BE2C (cell line): ENCODE measurements at regions not wholly inside any gene's neighbourhood (a gene's known extent, or its start where the extent isn't known, plus 50 kb on each side); places are given as distances from the start of the nearest gene placed in this dataset.

Experiments
- DNase-seq: peaks from one replicate; pipeline ENCODE4 v3.0.0-alpha.2; 2020
- H3K27me3 ChIP-seq: fragments of 250-450 bp; sonication (Bioruptor Pico); 2 replicates; pipeline ENCODE4 v1.5.1; 2020; ENCODE audit warnings: mild to moderate bottlenecking
- H3K36me3 ChIP-seq: fragments of 250-450 bp; sonication (Bioruptor Pico); 2 replicates; pipeline ENCODE4 v1.5.1; 2020; ENCODE audit warnings: mild to moderate bottlenecking
- H3K4me1 ChIP-seq: fragments of 250-450 bp; sonication (Bioruptor Pico); 2 replicates; pipeline ENCODE4 v1.5.1; 2020
- H3K4me3 ChIP-seq: 2 replicates; pipeline ENCODE4 v1.5.1; 2011; ENCODE audit warnings: low read depth, low read length
- H3K9me3 ChIP-seq: fragments of 250-450 bp; sonication (Bioruptor Pico); 2 replicates; pipeline ENCODE4 v1.5.1; 2020
- TF ChIP-seq, protein P1 (sequence below): IDR thresholded peaks from 2 replicates; pipeline ENCODE4 v1.5.1; 2012; ENCODE audit warnings: mild to moderate bottlenecking, low read depth, low read length

GRCh38 chr9:129237803-129238202, 59.7 kb upstream of the IER5L start:
- no peaks in the 10 kb centered on the region for H3K27me3 ChIP-seq
- TF ChIP-seq, protein P1, sequence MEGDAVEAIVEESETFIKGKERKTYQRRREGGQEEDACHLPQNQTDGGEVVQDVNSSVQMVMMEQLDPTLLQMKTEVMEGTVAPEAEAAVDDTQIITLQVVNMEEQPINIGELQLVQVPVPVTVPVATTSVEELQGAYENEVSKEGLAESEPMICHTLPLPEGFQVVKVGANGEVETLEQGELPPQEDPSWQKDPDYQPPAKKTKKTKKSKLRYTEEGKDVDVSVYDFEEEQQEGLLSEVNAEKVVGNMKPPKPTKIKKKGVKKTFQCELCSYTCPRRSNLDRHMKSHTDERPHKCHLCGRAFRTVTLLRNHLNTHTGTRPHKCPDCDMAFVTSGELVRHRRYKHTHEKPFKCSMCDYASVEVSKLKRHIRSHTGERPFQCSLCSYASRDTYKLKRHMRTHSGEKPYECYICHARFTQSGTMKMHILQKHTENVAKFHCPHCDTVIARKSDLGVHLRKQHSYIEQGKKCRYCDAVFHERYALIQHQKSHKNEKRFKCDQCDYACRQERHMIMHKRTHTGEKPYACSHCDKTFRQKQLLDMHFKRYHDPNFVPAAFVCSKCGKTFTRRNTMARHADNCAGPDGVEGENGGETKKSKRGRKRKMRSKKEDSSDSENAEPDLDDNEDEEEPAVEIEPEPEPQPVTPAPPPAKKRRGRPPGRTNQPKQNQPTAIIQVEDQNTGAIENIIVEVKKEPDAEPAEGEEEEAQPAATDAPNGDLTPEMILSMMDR, result no peak
- no peaks in the 10 kb centered on the region for H3K36me3 ChIP-seq
- H3K9me3 ChIP-seq, result no peaks in the 10 kb centered on the region
- no peak overlapping the region for H3K4me3 ChIP-seq
- no peak for DNase-seq
- H3K4me1 ChIP-seq, result no peaks in the 10 kb centered on the region; the same call in 1 of the 2 replicates

DNA sequence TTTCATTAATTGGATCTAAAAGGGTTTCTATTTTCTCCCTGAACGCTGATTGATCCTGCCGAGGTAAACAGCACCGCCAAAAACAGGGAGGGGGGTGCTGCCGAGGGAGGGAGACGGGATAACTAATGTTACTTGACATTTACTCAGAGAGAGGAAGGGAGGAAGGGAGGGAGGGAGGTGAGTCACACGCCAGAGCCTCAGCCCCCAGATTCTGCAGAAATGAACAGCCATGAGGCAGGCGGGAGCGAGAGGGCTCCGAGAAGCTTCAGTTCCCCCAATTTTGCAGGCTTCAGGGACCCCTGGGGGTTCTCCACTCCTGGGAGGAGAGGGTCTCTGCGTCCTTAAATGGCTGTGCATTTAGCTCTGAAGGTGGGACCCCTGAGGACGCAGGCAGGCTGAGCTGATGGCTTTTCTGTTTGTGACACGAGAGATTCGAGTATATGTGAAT, 59.1 kb upstream of the IER5L start:
- Histone ChIP-seq H3K4me3 (peak overlapping the region; percentile 10; the same call in 1 of the 2 replicates), H3K36me3 (no peaks in the 10 kb centered on the region)

DNA sequence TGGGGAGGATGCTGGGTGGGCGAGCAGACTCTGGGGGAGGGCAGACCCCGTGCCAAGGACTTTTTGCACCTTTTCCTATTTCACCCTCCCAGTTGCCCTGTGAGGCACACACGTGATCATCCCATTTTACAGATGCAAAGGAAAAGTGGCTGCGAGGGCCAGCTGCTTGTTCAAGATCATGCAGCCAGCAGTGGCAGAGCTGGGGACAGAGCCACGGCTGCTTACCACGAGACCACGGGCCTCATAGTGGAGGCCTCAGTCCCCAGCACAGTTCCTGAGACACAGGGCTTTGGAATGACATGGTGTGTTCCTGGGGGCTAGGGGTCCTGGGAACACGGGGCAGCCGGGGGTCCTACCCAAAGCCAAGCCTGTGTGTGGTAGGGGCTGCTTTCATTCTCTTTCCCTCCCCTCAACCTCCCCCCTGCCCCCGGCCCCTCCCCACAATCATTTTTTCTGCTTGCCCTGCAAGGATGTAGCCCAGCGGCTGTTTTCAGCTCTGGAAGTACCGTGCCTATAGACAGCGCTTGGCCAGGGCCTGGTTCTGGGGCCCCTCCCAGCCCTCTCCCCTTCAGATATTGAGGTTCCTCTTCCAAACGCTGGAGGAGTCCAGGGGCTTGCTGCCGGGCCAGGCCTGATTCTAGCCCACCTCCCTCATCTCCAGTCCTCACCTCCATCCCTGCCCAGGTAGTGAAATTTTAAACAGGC, 58.5 kb upstream of the IER5L start:
- Histone ChIP-seq H3K27me3 (no peaks in the 10 kb centered on the region), H3K4me1 (no peaks in the 10 kb centered on the region; the same call in 1 of the 2 replicates), H3K36me3 (no peaks in the 10 kb centered on the region), H3K9me3 (no peaks in the 10 kb centered on the region), H3K4me3 (no peak overlapping the region; the same call in 1 of the 2 replicates)
- DNase-seq, result peak; percentile 4
- TF ChIP-seq, protein P1, result no peak

More for the DNA sequence above, 59.1 kb upstream of the IER5L start:
- Histone ChIP-seq H3K9me3 (no peaks in the 10 kb centered on the region), H3K27me3 (no peaks in the 10 kb centered on the region), H3K4me1 (no peaks in the 10 kb centered on the region; the same call in 1 of the 2 replicates)
- DNase-seq, result no peak
- TF ChIP-seq, protein P1, result no peak

DNA sequence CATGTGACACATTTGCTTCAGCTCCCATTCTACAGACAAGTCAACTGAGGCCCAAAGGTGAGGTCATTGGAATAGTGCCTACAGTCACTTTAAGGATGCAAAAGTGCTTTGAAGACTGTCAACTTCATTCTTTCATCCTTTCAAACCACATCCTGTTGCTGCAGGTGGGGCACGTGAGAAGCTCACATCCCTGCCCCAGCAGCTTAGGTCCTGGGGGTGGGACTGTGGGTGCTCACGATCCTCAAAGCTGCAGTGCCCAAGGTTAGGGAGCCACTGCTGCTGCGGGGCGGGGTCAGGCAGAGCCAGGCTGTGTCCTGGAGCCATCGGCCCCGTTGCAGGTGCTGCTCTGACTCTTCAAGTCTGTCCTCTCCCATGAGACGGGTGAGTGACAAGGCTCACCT, 57.9 kb upstream of the IER5L start:
- DNase-seq, result peak; percentile 5
- no peak overlapping the region for H3K4me3 ChIP-seq

GRCh38 chr9:129235041-129235930, 57.2 kb upstream of the IER5L start:
- no peaks in the 10 kb centered on the region for H3K27me3 ChIP-seq
- TF ChIP-seq, protein P1, result no peak
- peak; percentile 3 for DNase-seq
- H3K4me1 ChIP-seq, result no peaks in the 10 kb centered on the region; the same call in 1 of the 2 replicates
- H3K9me3 ChIP-seq, result no peaks in the 10 kb centered on the region
- H3K36me3 ChIP-seq, result no peaks in the 10 kb centered on the region
- H3K4me3 ChIP-seq, result no peak overlapping the region

More for the DNA sequence above, 57.9 kb upstream of the IER5L start:
- no peaks in the 10 kb centered on the region for H3K36me3 ChIP-seq
- no peaks in the 10 kb centered on the region for H3K9me3 ChIP-seq
- TF ChIP-seq, protein P1, result no peak
- no peaks in the 10 kb centered on the region for H3K27me3 ChIP-seq
- H3K4me1 ChIP-seq, result no peaks in the 10 kb centered on the region; the same call in 1 of the 2 replicates
